HG02973 (cell line): ENCODE measurements at regions not wholly inside any gene's neighbourhood (a gene's known extent, or its start where the extent isn't known, plus 50 kb on each side); places are given as distances from the start of the nearest gene placed in this dataset.
"Not testable (repeated sequence)": the region's sequence is repeated elsewhere in the genome, so short reads cannot be mapped to it uniquely, and the experiment has no call there.

Experiments
- ATAC-seq: cut with Tn5 transposase; IDR thresholded peaks from one replicate; pipeline ENCODE4 v1.9.1; 2021; ENCODE audit warnings: moderate library complexity; ENCODE audit not compliant: unreplicated experiment

DNA sequence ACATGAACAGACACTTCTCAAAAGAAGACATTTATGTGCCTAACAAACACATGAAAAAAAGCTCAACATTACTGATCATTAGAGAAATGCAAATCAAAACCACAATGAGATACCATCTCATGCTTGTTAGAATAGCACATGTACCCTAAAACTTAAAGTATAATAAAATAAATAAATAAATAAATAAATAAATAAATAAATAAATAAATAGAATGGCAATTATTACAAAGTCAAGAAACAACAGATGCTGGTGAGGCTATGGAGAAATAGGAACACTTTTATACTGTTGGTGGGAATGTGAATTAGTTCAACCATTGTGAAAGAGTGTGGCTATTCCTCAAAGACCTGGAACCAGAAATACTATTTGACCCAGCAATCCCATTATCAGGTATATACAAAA is 970.6 kb downstream of the NR2F1-AS1 start:
- ATAC-seq = not testable (repeated sequence)

DNA sequence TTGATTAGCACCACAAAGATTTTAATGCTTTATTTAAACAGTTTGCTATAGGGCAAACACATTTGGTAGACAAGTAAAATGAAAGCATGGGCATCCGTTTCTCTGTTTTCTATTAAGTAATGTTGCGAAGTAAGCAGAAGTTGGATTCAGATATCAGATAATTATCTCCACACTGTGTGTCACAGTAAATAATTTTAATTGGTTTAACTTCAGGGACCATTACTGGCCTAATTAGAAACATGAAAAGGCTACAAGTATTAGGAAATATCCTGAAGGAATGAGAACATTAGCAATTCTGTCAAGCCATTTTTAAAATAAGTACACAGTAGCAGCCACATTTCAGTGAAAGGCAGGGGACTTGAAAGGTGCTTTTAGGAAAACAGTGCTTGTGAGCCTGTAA is 975.4 kb downstream of the NR2F1-AS1 start:
- ATAC-seq = no peak

DNA sequence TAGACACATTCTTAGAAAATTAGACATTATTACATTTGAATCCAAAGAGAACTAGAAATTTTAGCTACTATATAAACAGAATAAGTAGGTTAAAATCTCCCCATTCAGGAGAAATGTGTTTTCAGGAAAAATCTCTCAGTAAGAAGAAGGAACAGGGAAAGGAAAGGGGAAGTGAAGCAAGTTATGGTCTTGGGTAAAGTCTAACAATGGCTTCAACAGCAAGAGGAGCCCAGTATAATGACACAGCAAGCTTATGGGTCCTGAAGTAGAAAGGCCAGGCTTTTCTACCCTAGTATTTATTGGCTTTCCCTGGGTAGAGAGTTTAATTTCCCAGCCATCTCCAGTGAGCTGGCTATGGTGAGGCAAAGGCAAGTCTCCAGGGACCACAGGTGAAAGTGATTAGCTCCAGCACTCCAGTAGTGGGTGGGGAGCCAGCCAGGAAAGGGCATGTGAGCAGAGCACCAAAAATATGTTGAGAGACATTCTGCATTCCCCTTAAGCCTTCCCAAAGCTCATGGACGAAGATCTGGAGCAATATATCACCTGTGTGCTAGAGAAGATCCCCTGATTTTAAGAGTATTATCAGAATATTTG is 981.7 kb downstream of the NR2F1-AS1 start:
- ATAC-seq = no peak

DNA sequence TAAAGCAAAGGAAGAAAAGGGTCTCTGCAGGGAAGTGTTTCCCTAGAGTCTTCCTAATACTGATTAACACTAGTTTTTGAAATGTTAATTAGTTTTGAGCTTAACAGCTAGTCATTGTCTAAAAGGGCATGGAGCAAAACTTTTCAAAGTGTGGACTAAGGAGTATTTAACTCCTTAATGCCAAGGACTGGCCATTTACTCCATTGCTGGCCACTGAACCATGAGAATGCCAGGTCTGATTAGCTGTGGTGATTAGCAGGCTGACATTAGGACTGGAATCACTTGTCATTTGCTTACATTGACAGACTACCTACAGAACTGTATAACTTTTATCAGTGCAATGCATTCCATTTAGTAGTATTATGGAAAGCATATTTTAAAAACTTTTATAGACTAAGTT is 987.0 kb downstream of the NR2F1-AS1 start:
- no peak for ATAC-seq

DNA sequence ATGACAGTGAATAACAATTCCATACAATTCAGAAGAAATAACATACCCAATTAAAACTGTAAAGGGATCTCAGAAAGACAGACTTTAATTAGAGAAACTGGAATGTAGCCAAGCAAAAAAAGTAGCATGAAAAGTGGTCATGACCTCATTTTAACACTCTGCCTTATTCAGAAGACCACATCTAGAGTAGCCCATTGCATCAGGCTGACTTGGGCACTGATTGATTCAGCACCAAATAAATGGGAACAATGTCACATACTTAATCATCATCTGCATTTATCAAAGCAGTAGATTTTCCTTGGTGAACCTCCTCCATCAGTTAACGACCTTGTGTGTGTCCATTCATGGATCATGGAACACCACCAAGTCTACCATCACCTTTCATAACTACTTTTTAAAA is 992.1 kb downstream of the NR2F1-AS1 start:
- no peak for ATAC-seq

DNA sequence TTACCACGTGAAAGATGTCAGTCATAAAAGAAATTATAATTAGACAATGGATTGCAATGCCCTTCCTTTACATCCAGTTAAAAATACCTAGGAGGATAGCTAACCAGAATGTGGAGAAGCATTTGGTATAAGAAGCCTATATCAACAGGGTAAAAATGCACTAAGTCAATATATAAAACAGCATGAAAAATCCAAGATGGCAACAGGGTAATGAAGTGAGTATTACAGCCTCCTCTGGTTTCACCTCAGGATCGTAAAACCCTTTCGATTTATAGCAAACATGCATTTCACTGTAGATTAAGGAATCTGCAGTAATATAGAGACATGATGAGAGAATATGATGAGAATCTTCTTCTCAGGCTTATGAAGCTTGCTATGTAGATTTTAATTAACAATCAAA is 999.3 kb downstream of the NR2F1-AS1 start:
- ATAC-seq = no peak

DNA sequence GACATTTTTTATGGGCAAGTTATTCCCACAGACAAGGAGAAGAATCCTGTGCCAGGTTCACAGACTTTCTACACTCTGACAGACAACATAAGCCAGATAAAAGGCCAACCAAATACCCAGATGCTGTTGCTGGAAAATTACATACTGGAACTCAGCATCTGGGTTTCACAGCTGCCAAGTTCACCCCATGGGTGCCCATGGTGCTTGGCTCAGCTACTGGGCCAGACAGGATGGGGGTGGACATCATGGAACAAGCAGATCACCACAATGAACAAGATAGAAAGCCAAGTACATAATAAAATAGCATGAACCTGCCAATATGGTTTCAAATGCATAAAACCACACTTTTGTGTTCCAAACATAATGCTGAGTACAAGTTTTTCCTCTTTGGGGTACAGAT is 999.8 kb downstream of the NR2F1-AS1 start:
- ATAC-seq = no peak

DNA sequence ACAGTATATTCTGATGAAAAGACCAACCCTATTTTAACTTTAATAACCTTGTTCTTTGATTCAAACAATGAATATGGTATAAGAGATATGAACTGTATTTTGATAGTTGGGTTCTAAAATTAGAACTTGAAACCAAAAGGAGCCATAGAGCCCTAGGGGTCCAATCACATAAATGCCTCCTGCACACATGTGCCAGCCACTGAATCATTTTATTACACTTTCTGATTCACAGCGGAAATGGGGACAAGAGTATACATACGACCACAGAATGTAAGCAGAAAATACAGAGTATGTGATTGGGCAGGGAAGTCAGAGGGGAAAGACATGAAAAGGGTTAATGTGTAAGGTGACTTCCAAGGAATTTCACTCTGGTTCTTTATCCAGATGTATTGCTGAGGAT is 1000.2 kb downstream of the NR2F1-AS1 start:
- ATAC-seq = no peak

DNA sequence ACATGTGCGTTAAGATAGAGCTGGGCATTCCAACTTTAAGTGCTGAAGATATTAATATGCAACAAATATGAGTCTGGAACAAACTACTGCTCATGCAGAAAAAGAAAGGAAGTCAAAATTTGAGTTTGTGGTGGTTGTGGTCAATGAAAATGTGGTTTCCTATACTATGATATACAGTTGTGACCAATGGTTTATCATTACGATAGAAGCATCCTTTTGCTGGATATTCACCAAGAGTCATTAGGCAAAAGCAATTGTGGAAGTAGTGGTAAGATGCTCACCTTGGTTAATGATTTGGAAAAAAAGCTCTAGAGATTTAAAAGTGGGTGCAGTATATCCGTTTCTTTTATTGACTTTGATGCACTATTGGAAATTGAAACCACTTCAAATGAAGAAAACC is 1007.0 kb downstream of the NR2F1-AS1 start:
- ATAC-seq = no peak

DNA sequence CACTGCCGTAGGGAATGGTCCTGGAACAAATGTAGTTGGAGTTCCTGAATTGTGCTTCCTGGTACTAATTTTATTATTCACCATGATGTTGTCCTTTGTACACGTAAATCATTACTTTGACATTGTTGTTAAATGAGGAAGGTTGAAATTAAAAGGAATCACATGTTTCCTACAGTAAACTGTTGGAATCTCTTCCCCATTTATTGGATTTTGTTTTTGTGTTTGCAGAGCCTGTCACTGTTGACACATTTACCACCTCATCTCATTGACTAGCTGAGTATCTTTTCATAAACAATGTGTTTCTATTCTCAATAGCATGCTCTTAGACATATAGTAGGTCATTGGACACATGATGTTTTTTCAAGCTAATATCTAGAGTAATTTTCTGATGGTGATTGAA is 1012.5 kb downstream of the NR2F1-AS1 start:
- ATAC-seq = no peak

DNA sequence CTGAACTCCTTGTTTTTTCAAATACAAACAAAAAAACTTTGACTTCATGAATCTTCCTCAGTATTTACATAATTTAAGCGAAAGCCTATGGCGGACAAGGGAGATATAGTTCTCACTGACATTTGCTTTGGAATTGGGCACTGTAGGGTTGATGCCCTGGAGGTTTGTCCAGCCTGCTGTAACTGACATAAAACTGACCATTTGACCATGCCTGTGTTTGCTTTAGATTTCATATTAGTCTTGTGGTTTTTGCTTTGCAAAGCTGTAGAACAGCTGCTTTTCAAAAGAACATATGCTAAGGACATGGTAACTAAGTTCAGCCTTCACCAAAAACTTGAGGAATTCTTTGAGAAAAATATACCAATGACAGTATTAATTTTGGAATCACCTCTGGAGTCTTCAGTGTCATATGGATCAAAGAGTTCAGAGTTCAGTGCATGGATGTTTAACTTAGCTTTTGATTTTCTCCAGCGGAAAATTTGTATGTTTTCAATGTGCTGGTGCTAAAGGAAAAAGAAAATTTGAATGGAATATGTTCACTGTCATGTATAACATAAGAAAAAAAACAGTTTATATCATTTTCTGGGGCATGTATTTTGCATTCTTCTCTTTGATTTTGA is 1013.1 kb downstream of the NR2F1-AS1 start:
- ATAC-seq = no peak

DNA sequence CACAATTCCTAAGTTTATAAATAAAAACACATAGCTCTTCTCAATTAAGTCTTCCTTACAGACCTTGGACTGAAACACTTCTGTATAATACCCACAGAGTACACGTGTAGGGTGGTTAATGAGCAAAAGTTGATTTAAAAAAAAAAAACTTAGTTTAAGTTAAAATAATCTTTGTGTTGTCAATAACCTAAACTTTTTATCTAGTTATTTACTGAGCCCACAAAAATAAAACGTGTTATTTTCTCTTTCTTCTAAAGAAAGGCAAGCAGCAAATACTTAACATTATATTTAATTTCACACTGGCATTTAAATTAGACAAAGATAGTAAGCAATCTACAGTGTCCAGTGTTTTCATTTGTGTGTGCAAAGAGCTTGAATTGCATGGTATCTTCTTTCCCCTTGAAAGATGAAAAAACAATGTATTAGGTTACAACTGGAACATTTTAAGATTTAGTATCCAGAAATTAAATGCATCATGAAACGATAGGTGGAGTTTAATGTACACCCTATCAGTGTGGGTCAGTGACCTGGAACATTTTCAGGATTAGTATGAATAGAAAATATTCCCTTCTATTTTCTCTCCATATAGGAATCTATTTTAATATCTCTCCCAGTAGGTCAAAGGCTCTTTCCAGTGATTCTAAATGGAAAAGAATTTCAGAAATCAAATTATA is 1014.8 kb downstream of the NR2F1-AS1 start:
- ATAC-seq = no peak

DNA sequence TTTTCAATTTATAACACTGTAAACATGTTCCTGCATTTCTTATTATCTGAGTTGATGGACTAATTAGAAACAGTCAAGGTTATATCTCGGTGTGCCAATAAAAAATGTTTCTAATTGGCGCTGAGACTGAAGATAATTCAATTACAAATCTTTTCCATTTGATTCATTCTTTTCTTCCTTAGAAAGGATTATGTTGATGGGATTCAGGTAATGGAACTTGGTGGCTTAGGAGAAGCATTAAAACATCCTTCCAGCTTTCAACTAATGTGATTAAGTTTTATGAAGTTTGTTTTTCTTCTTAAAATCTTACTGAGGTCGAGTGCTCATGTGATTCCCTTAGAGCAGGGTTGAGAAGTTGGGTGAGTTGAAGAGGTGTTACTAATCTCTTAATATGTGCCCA is 1015.3 kb downstream of the NR2F1-AS1 start:
- no peak for ATAC-seq

DNA sequence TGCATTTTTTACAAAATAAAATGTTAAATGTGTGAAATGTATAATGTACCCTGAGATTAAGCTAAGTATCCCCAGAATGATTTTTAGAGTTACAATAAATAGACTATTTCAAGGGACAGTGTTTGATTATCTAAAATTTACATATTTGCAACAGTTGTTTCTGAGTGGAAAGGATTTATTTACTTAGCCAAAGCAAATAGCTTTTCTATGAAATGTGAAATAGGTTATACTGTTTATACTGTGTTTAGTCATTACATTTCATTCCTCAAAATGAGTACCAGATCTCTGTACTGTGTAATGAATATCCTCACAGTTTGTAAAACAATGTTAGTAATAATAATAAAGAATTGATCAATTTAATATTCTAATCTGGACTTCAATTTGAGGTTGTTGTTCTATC is 1019.0 kb downstream of the NR2F1-AS1 start:
- ATAC-seq = no peak

DNA sequence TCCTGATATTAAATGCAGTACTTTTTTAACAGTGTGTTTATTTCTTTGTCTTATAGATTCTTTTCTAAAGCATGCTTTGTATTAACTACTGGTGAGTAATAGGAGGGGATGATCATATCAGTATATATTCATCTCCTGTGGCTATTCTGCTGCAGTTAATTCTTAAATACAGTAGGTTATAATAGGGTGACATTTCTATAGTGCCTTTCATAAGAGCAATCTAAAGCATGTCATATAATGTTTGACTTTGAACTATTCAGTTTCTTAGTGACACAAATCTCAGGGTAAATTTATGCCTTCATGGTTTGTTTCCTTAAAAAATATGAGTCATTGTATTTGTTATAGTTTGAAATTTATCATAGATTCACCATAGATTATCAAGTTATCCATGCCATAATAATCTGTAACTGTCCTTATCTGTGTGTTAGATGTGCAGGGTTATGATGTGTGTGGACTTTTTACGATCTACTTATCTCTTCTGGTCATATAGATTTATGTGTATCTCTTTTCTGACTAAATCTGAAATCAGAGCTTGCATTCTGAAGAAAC is 1019.5 kb downstream of the NR2F1-AS1 start:
- no peak for ATAC-seq

DNA sequence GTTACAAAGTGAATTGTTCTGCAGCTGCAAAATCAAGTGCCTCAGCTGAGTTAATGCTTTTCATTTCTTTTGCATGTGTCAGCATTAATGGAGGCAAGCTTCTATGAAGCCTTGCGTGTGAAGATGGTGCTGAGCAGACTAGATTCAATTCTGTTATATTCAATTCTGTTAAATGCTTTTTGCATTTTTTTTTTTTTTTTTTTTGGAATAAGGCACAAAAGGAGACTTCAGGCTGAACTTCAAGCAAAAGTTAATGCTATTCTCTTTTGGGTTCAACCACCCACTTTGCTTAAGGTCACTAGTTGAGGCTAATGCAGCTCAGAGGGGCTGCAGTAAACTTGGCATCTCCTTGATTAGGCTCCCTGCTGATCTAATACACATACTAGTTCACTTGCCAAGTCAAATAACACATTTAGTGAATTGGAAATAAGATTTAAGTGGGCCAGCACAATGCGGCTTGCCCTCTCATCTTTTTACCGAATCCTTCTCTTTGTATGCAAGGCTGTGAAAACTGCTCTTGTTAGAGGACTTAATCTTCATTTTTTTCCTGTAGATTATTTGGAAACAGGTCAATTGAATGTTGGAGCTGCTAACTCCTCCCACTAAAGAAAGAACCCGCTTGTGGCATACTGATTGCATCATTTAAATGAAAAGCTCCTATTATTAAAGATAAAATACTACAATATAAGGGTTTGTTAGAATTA is 1020.2 kb downstream of the NR2F1-AS1 start:
- no peak for ATAC-seq

DNA sequence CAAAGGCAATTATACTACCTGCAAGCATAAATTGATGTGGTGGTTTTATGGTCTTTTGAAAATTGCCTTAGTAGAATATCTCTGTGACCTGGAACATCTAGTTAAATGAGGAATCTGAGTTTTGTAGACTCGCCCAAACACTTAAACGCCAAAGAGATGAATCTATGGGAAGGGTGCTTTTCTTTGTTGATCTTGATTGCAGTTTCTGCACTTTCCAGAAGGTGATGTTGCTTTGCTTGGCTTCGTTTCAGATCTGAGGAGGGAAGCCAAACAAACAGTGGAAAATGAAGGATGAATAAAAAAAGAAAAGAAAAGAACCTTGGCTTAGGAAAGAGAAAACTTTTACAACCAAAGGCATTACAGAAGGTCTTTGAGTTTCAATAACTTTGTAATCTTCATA is 1021.2 kb downstream of the NR2F1-AS1 start:
- ATAC-seq = no peak

DNA sequence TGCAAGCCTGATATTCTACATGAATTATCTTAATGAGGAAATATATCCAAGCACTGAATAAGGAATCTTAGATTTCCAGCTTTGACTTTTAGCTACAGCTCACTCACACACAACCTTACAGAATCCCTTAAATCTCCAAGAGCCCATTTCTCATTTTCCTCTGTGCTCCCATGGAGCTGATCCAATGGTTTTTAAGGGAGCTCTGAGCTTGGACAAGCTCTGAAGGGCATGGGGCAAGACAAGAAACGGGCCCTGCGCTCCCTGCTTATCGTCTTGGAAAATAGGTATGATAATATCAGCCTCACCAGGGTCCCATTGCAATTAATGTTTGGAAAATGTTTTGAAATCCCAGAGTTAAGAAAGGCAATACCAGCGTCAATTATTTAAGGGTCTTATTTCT is 1021.7 kb downstream of the NR2F1-AS1 start:
- no peak for ATAC-seq

DNA sequence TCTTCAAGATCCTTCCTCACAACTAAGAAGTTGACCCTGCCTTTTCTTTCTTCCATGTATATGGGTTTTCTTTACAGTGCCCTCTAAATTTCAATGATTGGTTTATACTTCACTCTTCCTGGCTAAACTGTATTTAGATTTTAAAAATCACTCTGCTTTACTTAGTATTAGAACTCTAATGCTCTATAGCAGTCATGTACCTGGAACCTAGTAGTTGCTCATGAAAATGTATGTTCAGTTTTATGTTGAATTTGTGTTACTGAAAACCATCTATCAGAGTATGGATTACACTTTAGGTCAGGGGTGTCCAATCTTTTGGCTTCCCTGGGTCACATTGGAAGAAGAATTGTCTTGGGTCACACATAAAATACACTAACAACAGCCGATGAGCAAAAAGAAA is 1024.3 kb downstream of the NR2F1-AS1 start:
- ATAC-seq = no peak

DNA sequence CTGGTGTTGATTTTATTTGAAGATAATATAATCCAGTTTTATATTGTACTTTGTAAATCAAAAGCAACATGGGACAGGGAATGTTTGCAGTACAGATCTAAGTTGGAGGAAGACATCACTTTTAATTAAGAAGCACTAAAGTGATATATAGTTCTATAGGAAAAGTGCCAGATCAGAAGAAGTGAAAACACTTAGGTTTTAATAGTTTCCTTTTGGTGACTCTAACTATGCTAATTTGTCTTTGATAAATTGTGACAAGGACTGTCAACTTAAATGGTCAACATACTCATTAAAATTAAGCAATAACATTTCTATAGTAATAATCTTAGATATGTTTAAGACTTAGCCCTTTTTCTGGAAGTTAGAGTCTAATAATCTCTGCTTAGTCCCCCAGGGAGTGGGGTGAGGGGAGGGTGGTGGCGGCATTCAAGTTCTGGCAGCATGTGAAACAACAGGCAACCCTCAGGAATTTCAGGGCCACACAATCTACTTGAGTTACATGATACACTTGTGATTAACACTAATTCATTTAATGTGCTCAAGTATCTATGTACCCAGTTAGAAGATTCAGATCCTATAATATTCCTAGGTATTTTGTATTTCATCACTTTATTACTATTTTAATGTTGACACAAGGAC is 1026.5 kb downstream of the NR2F1-AS1 start:
- ATAC-seq = no peak

DNA sequence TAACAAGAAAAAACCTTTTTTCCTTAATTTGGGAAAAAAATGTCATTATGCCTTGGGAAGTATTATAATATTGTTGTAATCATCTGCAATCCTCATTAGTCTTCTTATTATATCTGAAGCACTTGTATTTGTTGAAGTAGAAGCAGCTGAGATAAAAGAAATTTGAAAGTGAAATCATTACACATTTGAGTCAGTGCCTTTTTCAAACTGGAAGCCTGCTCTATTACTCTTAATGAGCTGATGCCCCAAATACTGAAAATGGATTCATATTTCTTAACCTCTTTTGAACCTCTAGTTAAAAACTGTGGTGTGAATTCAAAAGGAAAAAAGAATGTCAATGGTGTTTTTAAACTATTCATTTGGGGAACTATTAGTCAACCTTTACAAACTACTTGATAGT is 1027.7 kb downstream of the NR2F1-AS1 start:
- no peak for ATAC-seq
